GM13976 (cell line): ENCODE measurements at regions not wholly inside any gene's neighbourhood (a gene's known extent, or its start where the extent isn't known, plus 50 kb on each side); places are given as distances from the start of the nearest gene placed in this dataset.

ENCODE experiments used
- DNase-seq: peaks from one replicate; pipeline ENCODE4 v3.0.0; 2012; ENCODE audit warnings: low spot score
- in situ Hi-C: fragments of 300-500 bp; cut with MboI; formaldehyde crosslinking; loops from one replicate; pipeline ENCODE4 v1.12.0; 2022; ENCODE audit warnings: low sequenced_read_pairs, mixed read lengths, inconsistent platforms; ENCODE audit not compliant: unreplicated experiment
- TF ChIP-seq, protein P1 (sequence below): IDR thresholded peaks from 2 replicates; pipeline ENCODE4 v1.5.1; 2012; ENCODE audit warnings: borderline replicate concordance, mild to moderate bottlenecking; ENCODE audit not compliant: insufficient read depth; ENCODE audit errors: extremely low read depth, missing control alignments, control extremely low read depth

DNA sequence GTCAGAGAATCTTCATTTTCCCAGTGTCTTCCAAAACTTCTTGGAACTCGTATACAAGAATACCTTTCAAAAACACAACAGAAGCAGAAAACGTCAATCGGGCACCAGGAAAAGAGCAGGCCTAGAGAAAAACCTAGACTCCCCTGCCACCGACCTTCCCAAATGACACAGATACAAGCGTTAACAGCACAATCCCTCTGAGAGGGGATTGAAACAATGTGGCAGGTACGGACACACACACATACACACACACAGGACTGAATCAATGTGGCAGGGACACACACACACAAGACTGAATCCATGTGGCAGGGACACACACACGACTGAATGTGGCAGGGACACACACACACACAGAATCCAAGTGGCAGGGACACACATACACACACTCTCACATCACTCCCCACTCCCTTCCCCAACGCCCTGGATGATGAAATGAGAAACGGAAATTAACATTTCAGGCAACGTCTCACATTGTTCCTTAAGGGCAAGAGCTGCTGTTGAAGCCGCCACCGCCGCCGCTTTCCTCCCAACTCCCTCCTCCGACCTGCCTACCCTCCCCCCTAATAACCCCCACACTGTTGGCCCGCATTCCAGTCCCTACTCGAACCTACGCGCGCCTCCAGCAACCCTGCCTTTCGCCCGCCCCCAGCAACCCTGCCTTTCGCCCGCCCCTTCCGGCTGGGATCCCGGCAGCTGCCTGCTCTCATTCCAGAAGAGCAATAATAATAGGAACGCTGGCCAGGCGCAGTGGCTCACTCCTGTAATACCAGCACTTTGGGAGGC, 302.1 kb upstream of the HSFY2 start:
- DNase-seq = peak; percentile 4
- in situ Hi-C loops = no loop called here

DNA sequence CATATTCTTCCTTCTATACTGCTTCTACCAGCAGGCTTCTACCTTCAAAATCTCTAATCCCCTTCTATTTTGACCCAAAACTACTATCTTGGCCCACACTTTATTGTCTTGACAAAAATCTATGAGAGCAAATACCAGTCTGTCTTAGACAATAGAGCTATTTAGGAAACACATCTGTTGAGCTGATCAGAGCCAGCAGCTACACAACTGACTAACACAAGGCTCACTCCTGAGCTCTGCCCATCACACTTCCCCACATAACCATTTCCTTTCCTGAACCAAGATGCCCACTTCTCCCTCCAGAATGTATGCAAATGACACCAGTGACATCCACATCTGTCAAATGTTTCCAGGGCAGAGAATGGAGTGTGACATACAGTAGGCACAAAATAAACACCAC, 293.9 kb upstream of the HSFY2 start:
- no peak for DNase-seq
- TF ChIP-seq, protein P1, sequence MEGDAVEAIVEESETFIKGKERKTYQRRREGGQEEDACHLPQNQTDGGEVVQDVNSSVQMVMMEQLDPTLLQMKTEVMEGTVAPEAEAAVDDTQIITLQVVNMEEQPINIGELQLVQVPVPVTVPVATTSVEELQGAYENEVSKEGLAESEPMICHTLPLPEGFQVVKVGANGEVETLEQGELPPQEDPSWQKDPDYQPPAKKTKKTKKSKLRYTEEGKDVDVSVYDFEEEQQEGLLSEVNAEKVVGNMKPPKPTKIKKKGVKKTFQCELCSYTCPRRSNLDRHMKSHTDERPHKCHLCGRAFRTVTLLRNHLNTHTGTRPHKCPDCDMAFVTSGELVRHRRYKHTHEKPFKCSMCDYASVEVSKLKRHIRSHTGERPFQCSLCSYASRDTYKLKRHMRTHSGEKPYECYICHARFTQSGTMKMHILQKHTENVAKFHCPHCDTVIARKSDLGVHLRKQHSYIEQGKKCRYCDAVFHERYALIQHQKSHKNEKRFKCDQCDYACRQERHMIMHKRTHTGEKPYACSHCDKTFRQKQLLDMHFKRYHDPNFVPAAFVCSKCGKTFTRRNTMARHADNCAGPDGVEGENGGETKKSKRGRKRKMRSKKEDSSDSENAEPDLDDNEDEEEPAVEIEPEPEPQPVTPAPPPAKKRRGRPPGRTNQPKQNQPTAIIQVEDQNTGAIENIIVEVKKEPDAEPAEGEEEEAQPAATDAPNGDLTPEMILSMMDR = no peak
- in situ Hi-C loops = no loop called here

More for the DNA sequence above, 302.1 kb upstream of the HSFY2 start:
- TF ChIP-seq, protein P1 = no peak

DNA sequence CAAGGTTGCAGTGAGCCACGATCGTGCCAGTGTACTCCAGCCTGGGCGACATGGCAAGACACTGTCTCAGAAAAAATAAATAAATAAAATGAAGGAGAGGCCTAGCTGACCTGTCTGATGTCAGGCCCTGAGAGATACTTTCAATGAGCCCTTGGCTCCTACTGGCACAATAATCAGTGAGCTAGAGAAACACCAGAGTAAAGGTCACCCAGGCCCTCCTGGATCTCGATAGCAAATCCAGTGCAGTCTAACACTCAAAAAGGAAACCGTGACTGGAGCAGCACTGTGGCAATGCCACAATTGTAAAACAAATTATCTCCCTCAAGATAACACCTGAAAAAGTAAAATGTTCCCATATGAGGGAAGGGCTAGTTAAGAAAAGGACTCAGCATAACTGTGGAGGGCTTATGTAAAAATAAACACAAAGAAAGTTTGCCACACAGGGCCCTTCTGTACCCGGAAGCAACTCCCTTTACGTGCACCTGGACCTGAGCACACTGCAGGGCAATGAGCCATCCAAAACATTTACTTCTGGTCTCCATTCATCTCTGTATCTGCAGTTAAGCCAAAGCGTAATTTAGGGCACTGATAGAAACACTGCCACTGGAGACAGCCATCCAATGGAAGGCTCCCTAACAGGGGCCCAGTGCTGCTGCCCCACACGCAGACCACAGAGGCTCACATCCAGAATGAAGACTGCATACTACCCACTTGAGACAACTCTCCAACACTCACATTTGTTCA, 293.1 kb upstream of the HSFY2 start:
- in situ Hi-C loops = no loop called here
- no peak for DNase-seq
- TF ChIP-seq, protein P1 = no peak

DNA sequence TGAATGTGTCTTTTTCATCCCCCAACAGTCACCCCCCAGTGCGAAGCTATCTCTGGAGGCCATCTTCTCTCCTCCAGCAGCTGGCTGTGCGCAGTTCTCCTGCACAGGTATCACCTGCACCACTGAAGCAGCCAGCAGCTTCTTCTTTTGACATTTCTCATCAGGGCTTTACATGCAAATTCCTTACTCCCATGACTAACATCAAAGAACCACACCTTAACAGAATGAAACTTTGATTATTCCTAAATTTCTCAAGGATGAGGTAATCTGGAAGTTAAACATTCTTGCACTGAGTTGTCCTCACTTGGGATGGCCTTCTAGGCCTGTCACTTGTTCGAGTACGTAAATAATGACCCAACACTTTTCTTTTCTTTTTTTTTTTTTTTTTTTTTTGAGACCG, 291.6 kb upstream of the HSFY2 start:
- TF ChIP-seq, protein P1 = no peak
- DNase-seq = no peak
- in situ Hi-C loops = no loop called here

DNA sequence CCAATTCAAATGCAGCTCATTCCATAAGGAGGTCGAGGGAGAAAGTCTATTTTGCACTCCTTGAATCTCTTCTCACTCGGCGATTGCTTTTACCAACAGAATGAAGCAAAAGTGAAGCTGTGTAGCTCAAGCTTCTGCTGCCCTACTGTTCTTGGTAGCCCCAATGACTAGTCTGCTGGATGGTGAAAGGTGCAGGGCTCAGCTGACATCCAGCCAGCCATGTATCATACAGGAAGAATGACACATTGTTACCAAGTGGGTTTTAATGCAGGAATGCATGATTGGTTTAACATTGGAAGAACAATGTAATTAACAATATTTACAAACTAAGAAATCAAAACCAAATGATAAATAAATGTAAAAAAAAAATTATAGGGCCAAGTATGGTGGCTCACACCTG, 286.2 kb upstream of the HSFY2 start:
- no peak for DNase-seq
- TF ChIP-seq, protein P1 = no peak
- in situ Hi-C loops = no loop called here

DNA sequence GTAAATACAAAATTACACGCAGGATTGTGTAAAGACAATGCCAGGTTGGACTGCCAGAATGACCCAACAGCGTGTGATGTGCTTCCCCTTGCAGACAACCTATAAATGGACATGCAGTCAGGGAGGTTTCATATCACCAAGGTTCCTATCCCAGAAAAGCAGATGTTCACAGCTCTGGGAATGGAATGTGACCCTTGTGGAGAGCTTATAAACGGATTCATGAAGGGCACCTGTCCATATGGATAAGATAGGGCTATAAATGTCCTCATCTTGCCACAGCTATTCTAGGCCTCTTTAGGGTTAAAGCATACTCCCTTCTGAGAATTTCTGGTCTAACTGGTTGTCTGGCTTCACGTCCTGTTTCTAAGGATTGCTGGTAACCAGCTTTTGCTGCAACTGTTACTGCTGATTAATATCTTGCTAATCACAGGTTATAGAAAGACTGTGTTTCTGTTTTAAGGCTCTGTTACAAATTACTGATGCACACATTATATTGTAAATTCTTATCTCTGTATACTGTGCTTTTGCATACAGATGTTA, 285.4 kb upstream of the HSFY2 start:
- TF ChIP-seq, protein P1 = no peak
- in situ Hi-C loops = no loop called here
- no peak for DNase-seq
